ENCODE measurements at regions not wholly inside any gene's neighbourhood (a gene's known extent, or its start where the extent isn't known, plus 50 kb on each side); places are given as distances from the start of the nearest gene placed in this dataset.
A peak's percentile ranks its signal among the peaks of the same experiment; 100 is the strongest.

DNA sequence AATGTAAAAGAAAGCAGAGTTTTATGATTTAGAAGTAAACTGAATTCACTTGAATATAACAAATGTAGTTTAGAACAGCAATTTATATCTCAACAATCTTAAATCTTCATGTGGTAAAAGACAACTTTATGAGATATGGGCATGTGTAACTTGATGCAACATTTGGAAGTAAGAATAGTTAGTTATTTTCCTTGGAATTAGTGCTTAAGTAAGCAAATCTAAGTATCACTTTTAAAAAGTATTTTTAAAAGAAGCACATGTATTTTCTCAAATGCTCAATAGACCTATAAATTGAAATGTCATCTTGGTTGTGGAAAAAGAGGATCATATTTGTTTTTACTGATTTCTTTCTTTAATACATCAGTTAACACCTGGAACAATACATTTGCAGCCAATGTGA lies 340.3 kb upstream of the CDH6 start:
- no peaks in the 10 kb centered on the region for H3K4me1 ChIP-seq (ENCODE audit: control insufficient read depth, extremely low read depth, insufficient read depth, low read length)
- H3K27ac ChIP-seq (ENCODE audit: insufficient read depth, low read length), result no peak overlapping the region
- H3K9ac ChIP-seq (ENCODE audit: insufficient read depth, low read length), result no peak overlapping the region
- no peak overlapping the region for H2AFZ ChIP-seq (ENCODE audit: low read length)
- no peaks in the 10 kb centered on the region for H3K79me2 ChIP-seq (ENCODE audit: control insufficient read depth, insufficient read depth, low read length)
- no peaks in the 10 kb centered on the region for H3K9me3 ChIP-seq (ENCODE audit: control insufficient read depth, insufficient read depth, low read depth, low read length)
- TF ChIP-seq EZH2 (IDR thresholded peaks at IDR 0.05; ENCODE audit: low read length, missing control alignments), result no peak
- TF ChIP-seq, protein P1, sequence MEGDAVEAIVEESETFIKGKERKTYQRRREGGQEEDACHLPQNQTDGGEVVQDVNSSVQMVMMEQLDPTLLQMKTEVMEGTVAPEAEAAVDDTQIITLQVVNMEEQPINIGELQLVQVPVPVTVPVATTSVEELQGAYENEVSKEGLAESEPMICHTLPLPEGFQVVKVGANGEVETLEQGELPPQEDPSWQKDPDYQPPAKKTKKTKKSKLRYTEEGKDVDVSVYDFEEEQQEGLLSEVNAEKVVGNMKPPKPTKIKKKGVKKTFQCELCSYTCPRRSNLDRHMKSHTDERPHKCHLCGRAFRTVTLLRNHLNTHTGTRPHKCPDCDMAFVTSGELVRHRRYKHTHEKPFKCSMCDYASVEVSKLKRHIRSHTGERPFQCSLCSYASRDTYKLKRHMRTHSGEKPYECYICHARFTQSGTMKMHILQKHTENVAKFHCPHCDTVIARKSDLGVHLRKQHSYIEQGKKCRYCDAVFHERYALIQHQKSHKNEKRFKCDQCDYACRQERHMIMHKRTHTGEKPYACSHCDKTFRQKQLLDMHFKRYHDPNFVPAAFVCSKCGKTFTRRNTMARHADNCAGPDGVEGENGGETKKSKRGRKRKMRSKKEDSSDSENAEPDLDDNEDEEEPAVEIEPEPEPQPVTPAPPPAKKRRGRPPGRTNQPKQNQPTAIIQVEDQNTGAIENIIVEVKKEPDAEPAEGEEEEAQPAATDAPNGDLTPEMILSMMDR (conservative IDR thresholded peaks at IDR 0.05 in 1 of 2, IDR thresholded peaks at IDR 0.05 in 1 of 2; ENCODE audit: low read depth in 1 of 2, low read length in 2 of 2), result no peak
- H3K36me3 ChIP-seq (ENCODE audit: control insufficient read depth, insufficient read depth, low read length), result no peaks in the 10 kb centered on the region
- no peaks in the 10 kb centered on the region for H4K20me1 ChIP-seq (ENCODE audit: control insufficient read depth, extremely low read depth, insufficient read depth, low read length)
- no peaks in the 10 kb centered on the region for H3K27me3 ChIP-seq (ENCODE audit: control insufficient read depth, insufficient read depth, low read length)
- no peak for DNase-seq (ENCODE audit: low read depth in 2 of 2)
- H3K4me3 ChIP-seq (replicated peaks in 1 of 4; ENCODE audit: control extremely low read depth in 1 of 4, insufficient read depth in 1 of 4, low read depth in 3 of 4, low read length in 4 of 4), result no peak overlapping the region
- H3K4me2 ChIP-seq (ENCODE audit: extremely low read depth, insufficient read depth, low read length), result no peak overlapping the region

DNA sequence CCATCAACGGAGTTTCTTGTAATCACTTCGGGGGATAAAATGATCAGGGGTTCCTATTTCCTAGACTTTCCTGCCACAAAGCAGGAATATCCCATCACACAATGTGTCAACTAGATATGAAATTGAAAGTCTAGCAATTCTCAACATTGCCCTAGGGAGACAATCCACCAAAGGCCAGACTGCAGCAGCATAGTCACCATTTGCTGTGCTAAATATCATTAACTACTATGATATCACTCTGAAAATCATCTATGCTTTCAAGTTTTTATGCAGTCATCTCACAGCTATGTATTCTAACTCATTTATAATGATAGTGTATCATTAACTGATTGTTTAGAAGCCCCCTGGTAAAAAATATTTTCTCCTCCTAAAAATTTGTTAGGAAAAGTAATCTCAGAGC lies 342.6 kb upstream of the CDH6 start:
- H4K20me1 ChIP-seq (ENCODE audit: control insufficient read depth, extremely low read depth, insufficient read depth, low read length), result no peaks in the 10 kb centered on the region
- no peak overlapping the region for H3K4me3 ChIP-seq (replicated peaks in 1 of 4; ENCODE audit: control extremely low read depth in 1 of 4, insufficient read depth in 1 of 4, low read depth in 3 of 4, low read length in 4 of 4)
- no peak for DNase-seq (ENCODE audit: low read depth in 2 of 2)
- H3K4me2 ChIP-seq (ENCODE audit: extremely low read depth, insufficient read depth, low read length), result no peak overlapping the region
- H3K9ac ChIP-seq (ENCODE audit: insufficient read depth, low read length), result no peak overlapping the region
- H3K27ac ChIP-seq (ENCODE audit: insufficient read depth, low read length), result no peak overlapping the region
- H3K4me1 ChIP-seq (ENCODE audit: control insufficient read depth, extremely low read depth, insufficient read depth, low read length), result no peaks in the 10 kb centered on the region
- H2AFZ ChIP-seq (ENCODE audit: low read length), result no peak overlapping the region
- H3K27me3 ChIP-seq (ENCODE audit: control insufficient read depth, insufficient read depth, low read length), result no peaks in the 10 kb centered on the region
- H3K36me3 ChIP-seq (ENCODE audit: control insufficient read depth, insufficient read depth, low read length), result no peaks in the 10 kb centered on the region
- H3K79me2 ChIP-seq (ENCODE audit: control insufficient read depth, insufficient read depth, low read length), result no peaks in the 10 kb centered on the region
- no peak for TF ChIP-seq EZH2 (IDR thresholded peaks at IDR 0.05; ENCODE audit: low read length, missing control alignments)
- TF ChIP-seq, protein P1 (conservative IDR thresholded peaks at IDR 0.05 in 1 of 2, IDR thresholded peaks at IDR 0.05 in 1 of 2; ENCODE audit: low read depth in 1 of 2, low read length in 2 of 2), result no peak
- no peaks in the 10 kb centered on the region for H3K9me3 ChIP-seq (ENCODE audit: control insufficient read depth, insufficient read depth, low read depth, low read length)

DNA sequence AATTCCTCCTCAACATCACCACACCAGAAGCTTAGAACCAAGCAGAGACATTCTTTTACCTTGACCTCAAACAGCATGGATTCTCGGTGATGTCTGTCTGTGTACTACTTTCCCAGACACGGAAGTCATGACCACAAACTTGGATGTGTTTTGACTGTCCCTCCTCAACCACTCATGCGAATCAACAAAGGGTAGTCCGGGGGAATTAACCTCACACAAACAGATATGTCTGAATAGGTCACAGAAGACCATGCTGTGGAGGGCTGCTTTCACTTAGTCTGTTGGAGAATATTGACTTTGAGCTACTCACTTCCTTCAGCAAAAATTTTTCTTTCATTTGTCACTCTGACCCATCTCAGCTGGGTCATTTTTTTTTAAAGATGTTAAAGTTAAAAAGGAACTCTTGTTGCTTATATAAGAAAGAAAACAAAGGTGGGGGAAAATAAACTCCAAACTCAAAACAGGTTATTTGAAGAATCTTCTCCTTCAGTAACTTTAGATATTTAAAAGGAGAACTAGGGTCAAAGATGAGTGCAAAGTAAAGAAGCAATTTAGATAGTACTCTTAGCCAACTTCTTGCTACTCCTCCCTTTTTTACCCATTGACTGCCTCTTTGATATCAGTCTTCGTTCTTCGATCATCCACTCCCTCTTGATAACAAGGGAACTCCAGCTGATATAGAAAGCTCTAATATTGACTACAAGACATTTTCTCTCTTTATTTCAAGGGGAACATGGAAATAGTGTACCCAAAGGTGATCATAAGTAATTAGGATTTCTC lies 343.4 kb upstream of the CDH6 start:
- Histone ChIP-seq H3K9ac (ENCODE audit: insufficient read depth, low read length) (no peak overlapping the region), H3K27ac (ENCODE audit: insufficient read depth, low read length) (no peak overlapping the region), H4K20me1 (ENCODE audit: control insufficient read depth, extremely low read depth, insufficient read depth, low read length) (no peaks in the 10 kb centered on the region), H3K27me3 (ENCODE audit: control insufficient read depth, insufficient read depth, low read length) (no peaks in the 10 kb centered on the region), H3K36me3 (ENCODE audit: control insufficient read depth, insufficient read depth, low read length) (no peaks in the 10 kb centered on the region), H2AFZ (ENCODE audit: low read length) (peak overlapping the region; percentile 40), H3K9me3 (ENCODE audit: control insufficient read depth, insufficient read depth, low read depth, low read length) (no peaks in the 10 kb centered on the region), H3K4me3 (replicated peaks in 1 of 4; ENCODE audit: control extremely low read depth in 1 of 4, insufficient read depth in 1 of 4, low read depth in 3 of 4, low read length in 4 of 4) (no peak overlapping the region), H3K79me2 (ENCODE audit: control insufficient read depth, insufficient read depth, low read length) (no peaks in the 10 kb centered on the region), H3K4me1 (ENCODE audit: control insufficient read depth, extremely low read depth, insufficient read depth, low read length) (no peaks in the 10 kb centered on the region), H3K4me2 (ENCODE audit: extremely low read depth, insufficient read depth, low read length) (peak overlapping the region; percentile 41)
- TF ChIP-seq, protein P1 (conservative IDR thresholded peaks at IDR 0.05 in 1 of 2, IDR thresholded peaks at IDR 0.05 in 1 of 2; ENCODE audit: low read depth in 1 of 2, low read length in 2 of 2), result no peak
- no peak for TF ChIP-seq EZH2 (IDR thresholded peaks at IDR 0.05; ENCODE audit: low read length, missing control alignments)
- peak in 1 of 2 donors; percentile 95 for DNase-seq (ENCODE audit: low read depth in 2 of 2)

All from fibroblast of lung (primary cell).